Testis (tissue), 2 donors: ENCODE measurements at regions not wholly inside any gene's neighbourhood (a gene's known extent, or its start where the extent isn't known, plus 50 kb on each side); places are given as distances from the start of the nearest gene placed in this dataset.

Experiments used
- CTCF ChIP-seq, 3 experiments: fragments of 450-650 bp in 2 of 3; fragments of 200-600 bp in 1 of 3; sonication (generic) in 1 of 3; IDR thresholded peaks; one replicate each; pipeline ENCODE4 v1.5.1; 2016 to 2019; ENCODE audit warnings: antibody characterized with exemption in 3 of 3, mild to moderate bottlenecking in 2 of 3, moderate library complexity in 1 of 3
- POLR2A ChIP-seq: fragments of 450-650 bp; IDR thresholded peaks from one replicate; pipeline ENCODE4 v1.6.1; 2017; ENCODE audit warnings: antibody characterized with exemption, mild to moderate bottlenecking, moderate library complexity

GRCh38 chr1:186617926-186618325, 62.3 kb downstream of the PTGS2 start:
- TF ChIP-seq POLR2A, result no peak
- TF ChIP-seq CTCF (IDR thresholded peaks at IDR 0.05), result no peak
